ENCODE measurements at regions not wholly inside any gene's neighbourhood (a gene's known extent, or its start where the extent isn't known, plus 50 kb on each side); places are given as distances from the start of the nearest gene placed in this dataset.

DNA sequence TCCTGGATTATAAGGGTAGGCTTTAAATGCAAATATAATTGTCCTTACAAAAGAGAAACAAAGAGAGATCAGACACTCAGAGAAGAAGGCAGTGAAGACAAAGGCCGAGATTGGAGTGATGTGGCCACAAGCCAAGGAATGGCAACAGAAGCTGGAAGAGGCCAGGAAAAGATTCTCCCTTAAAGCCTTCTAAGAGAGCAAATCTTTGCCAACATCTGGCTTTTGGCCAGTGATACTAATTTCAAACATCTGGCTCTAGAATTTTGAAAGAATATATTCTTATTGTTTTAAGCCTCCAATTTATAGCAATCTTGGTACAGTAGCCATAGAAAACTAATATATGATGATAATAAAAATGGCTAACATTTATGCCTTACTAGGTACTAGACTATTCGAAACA lies 615.8 kb upstream of the ZNF385D start:
- H3K9me2 ChIP-seq, result no peaks in the 10 kb centered on the region
- DNase-seq, result no peak
- 23% methylated on average over 2 of the region's 2 CpGs for WGBS (ENCODE audit: low lambda C conversion rate)
- H4K20me1 ChIP-seq (ENCODE audit: insufficient read depth), result no peaks in the 10 kb centered on the region
- H3K4me1 ChIP-seq (ENCODE audit: control insufficient read depth in 1 of 2, insufficient read depth in 2 of 2, low read depth in 1 of 2, low read length in 1 of 2), result no peaks in the 10 kb centered on the region; a peak in 1 of 4 replicates
- ChIA-PET CTCF (no interaction called here), POLR2A (no interaction called here)
- no peaks in the 10 kb centered on the region for H3K36me3 ChIP-seq (replicated peaks in 1 of 2; ENCODE audit: control insufficient read depth in 1 of 2, insufficient read depth in 2 of 2, low read length in 1 of 2)
- H3K27ac ChIP-seq (ENCODE audit: low read depth in 2 of 2, low read length in 1 of 2), result no peak overlapping the region
- no peaks in the 10 kb centered on the region for H3K79me2 ChIP-seq (ENCODE audit: insufficient read depth)
- peaks cover 5% of the 10 kb centered on the region; the same call in 1 of the 2 replicates for H3K27me3 ChIP-seq (ENCODE audit: insufficient read depth)
- H3F3A ChIP-seq (replicated peaks; ENCODE audit: insufficient read depth), result no peaks in the 10 kb centered on the region
- TF ChIP-seq, protein P1, sequence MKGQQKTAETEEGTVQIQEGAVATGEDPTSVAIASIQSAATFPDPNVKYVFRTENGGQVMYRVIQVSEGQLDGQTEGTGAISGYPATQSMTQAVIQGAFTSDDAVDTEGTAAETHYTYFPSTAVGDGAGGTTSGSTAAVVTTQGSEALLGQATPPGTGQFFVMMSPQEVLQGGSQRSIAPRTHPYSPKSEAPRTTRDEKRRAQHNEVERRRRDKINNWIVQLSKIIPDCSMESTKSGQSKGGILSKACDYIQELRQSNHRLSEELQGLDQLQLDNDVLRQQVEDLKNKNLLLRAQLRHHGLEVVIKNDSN (IDR thresholded peaks at IDR 0.05; ENCODE audit: borderline replicate concordance, low read depth), result no peak
- TF ChIP-seq SMC3 (IDR thresholded peaks at IDR 0.05; ENCODE audit: low read depth, low read length) (no peak), JUND (IDR thresholded peaks at IDR 0.05) (no peak), FOXJ3 (CRISPR knock-in tag; IDR thresholded peaks at IDR 0.05) (no peak), FOXM1 (IDR thresholded peaks at IDR 0.05; ENCODE audit: low read depth) (no peak), FOSL2 (IDR thresholded peaks at IDR 0.05; ENCODE audit: borderline replicate concordance, low read depth) (no peak), MXI1 (IDR thresholded peaks at IDR 0.05; ENCODE audit: low read depth, low read length) (no peak), CTCF (IDR thresholded peaks at IDR 0.05) (no peak), REST (IDR thresholded peaks at IDR 0.05; ENCODE audit: low read depth, low read length) (no peak), SIN3A (IDR thresholded peaks at IDR 0.05; ENCODE audit: borderline replicate concordance, low read depth, low read length) (no peak), GATA2 (CRISPR knock-in tag; IDR thresholded peaks at IDR 0.05) (no peak), GABPA (IDR thresholded peaks at IDR 0.05; ENCODE audit: low read depth) (no peak)
- TF ChIP-seq, protein P2, sequence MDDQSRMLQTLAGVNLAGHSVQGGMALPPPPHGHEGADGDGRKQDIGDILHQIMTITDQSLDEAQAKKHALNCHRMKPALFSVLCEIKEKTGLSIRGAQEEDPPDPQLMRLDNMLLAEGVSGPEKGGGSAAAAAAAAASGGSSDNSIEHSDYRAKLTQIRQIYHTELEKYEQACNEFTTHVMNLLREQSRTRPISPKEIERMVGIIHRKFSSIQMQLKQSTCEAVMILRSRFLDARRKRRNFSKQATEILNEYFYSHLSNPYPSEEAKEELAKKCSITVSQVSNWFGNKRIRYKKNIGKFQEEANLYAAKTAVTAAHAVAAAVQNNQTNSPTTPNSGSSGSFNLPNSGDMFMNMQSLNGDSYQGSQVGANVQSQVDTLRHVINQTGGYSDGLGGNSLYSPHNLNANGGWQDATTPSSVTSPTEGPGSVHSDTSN (IDR thresholded peaks at IDR 0.05), result no peak
- TF ChIP-seq, protein P3, sequence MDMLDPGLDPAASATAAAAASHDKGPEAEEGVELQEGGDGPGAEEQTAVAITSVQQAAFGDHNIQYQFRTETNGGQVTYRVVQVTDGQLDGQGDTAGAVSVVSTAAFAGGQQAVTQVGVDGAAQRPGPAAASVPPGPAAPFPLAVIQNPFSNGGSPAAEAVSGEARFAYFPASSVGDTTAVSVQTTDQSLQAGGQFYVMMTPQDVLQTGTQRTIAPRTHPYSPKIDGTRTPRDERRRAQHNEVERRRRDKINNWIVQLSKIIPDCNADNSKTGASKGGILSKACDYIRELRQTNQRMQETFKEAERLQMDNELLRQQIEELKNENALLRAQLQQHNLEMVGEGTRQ (IDR thresholded peaks at IDR 0.05; ENCODE audit: borderline replicate concordance, low read depth, low read length), result no peak
- no peak overlapping the region for H3K4me2 ChIP-seq
- H3K9me3 ChIP-seq, result no peaks in the 10 kb centered on the region
- no peak overlapping the region for H3K4me3 ChIP-seq (ENCODE audit: low read depth in 2 of 2, low read length in 1 of 2)
- H3K9ac ChIP-seq, result no peak overlapping the region
- no peak overlapping the region for H2AFZ ChIP-seq (ENCODE audit: low read depth)

Data from SK-N-SH (cell line).